GM12878 (cell line): ENCODE measurements at regions not wholly inside any gene's neighbourhood (a gene's known extent, or its start where the extent isn't known, plus 50 kb on each side); places are given as distances from the start of the nearest gene placed in this dataset.

Experiments
- ATAC-seq: fragments of 200-7000 bp; cut with Tn5 transposase; 3 replicates; pipeline ENCODE4 v1.9.1; 2020; ENCODE audit warnings: mild to moderate bottlenecking, moderate library complexity
- BruUV-seq: library from RNA; stranded (reverse); fragments of 400-500 nt; replicated peaks from 2 replicates; lab custom pipeline; 2021; lab: Mats Ljungman, UMichigan
- CTCF ChIA-PET: fragments of 300-600 bp; sonication (Branson Sonifier 250); formaldehyde crosslinking; extraction: SDS; loops from one replicate; lab custom pipeline; 2021; ENCODE audit warnings: inconsistent platforms; lab: Yijun Ruan, JAX
- POLR2A ChIA-PET: fragments of 350-600 bp; formaldehyde crosslinking; extraction: SDS; loops from one replicate; lab custom pipeline; 2021; ENCODE audit warnings: inconsistent platforms; lab: Charles Lee
- RAD21 ChIA-PET: fragments of 300-600 bp; sonication (Branson Sonifier 250); formaldehyde crosslinking; loops from one replicate; lab custom pipeline; 2023; ENCODE audit warnings: antibody characterized with exemption; ENCODE audit not compliant: unreplicated experiment; lab: Charles Lee
- SMC1A ChIA-PET: fragments of 300-600 bp; sonication (Branson Sonifier 250); formaldehyde crosslinking; loops from one replicate; lab custom pipeline; 2023; ENCODE audit not compliant: unreplicated experiment, uncharacterized antibody; lab: Charles Lee
- DNase-seq: peaks from one replicate; pipeline ENCODE4 v3.0.0-alpha.2; 2011; ENCODE audit warnings: low read depth, low spot score
- FAIRE-seq: peaks from 3 replicates; lab custom pipeline; 2011; peaks lifted over from hg19 to GRCh38; lab: Jason Lieb, UNC
- H2AFZ ChIP-seq: 2 replicates; pipeline ENCODE4 v1.6.0; 2011; ENCODE audit warnings: low read depth, low read length, control low read depth; ENCODE audit not compliant: control insufficient read depth
- H3K27ac ChIP-seq: 2 replicates; pipeline ENCODE4 v1.5.1; 2011; ENCODE audit warnings: control low read depth; ENCODE audit not compliant: control insufficient read depth, insufficient read depth
- H3K27me3 ChIP-seq, 2 experiments: replicated peaks in 1 of 2; 2 replicates each; pipeline versions ENCODE4 v1.6.0 to v1.6.1; 2011; ENCODE audit warnings: low read length in 1 of 2; ENCODE audit not compliant: control insufficient read depth in 2 of 2, insufficient read depth in 2 of 2
- H3K36me3 ChIP-seq, 2 experiments: 2 replicates each; pipeline ENCODE4 v1.5.1; 2011; ENCODE audit warnings: low read length in 1 of 2; ENCODE audit not compliant: control insufficient read depth in 2 of 2, insufficient read depth in 2 of 2
- H3K4me1 ChIP-seq: 2 replicates; pipeline ENCODE4 v1.6.1; 2011; ENCODE audit warnings: mild to moderate bottlenecking, low read length, moderate library complexity, mixed read lengths; ENCODE audit not compliant: control insufficient read depth, insufficient read depth
- H3K4me2 ChIP-seq: 2 replicates; pipeline ENCODE4 v1.6.0; 2011; ENCODE audit warnings: control low read depth; ENCODE audit not compliant: control insufficient read depth, insufficient read depth
- H3K4me3 ChIP-seq: fragments of 200-600 bp; sonication (generic); 2 replicates; pipeline ENCODE4 v1.5.1; 2016
- H3K79me2 ChIP-seq: 2 replicates; pipeline ENCODE4 v1.6.0; 2011; ENCODE audit warnings: low read length; ENCODE audit not compliant: control insufficient read depth, insufficient read depth
- H3K9ac ChIP-seq: 2 replicates; pipeline ENCODE4 v1.8.0; 2011; ENCODE audit warnings: low read length, control low read depth, mixed read lengths; ENCODE audit not compliant: control insufficient read depth, insufficient read depth
- H3K9me3 ChIP-seq: replicated peaks from 3 replicates; pipeline ENCODE4 v1.5.1; 2011; ENCODE audit warnings: mild to moderate bottlenecking, low read length; ENCODE audit not compliant: control insufficient read depth, insufficient read depth
- H4K20me1 ChIP-seq: 2 replicates; pipeline ENCODE4 v1.6.0; 2011; ENCODE audit not compliant: control insufficient read depth, insufficient read depth
- CHD1 ChIP-seq: IDR thresholded peaks from 2 replicates; pipeline ENCODE4 v1.6.1; 2012; ENCODE audit warnings: low read depth, low read length, improper control_type of control experiment
- HDAC6 ChIP-seq: fragments of 200-600 bp; sonication (generic); IDR thresholded peaks from one replicate; pipeline ENCODE4 v1.8.0; 2017; ENCODE audit warnings: antibody characterized with exemption; ENCODE audit not compliant: unreplicated experiment
- IKZF2 ChIP-seq, 2 experiments: fragments of 450-650 bp; IDR thresholded peaks; 2 replicates each; pipeline ENCODE4 v1.6.1; 2017; ENCODE audit warnings: mild to moderate bottlenecking in 2 of 2, moderate library complexity in 2 of 2
- KDM1A ChIP-seq: fragments of 200-600 bp; sonication (generic); IDR thresholded peaks from 2 replicates; pipeline ENCODE4 v1.6.1; 2016; ENCODE audit warnings: borderline replicate concordance
- SIX5 ChIP-seq: IDR thresholded peaks from 2 replicates; pipeline ENCODE4 v1.6.1; 2011; ENCODE audit warnings: mild to moderate bottlenecking, low read depth, low read length, moderate library complexity; ENCODE audit not compliant: severe bottlenecking
- SMAD1 ChIP-seq: fragments of 450-650 bp; IDR thresholded peaks from 2 replicates; pipeline ENCODE4 v1.6.1; 2018; ENCODE audit warnings: mild to moderate bottlenecking, low read depth; ENCODE audit not compliant: partially characterized antibody
- SMC3 ChIP-seq: IDR thresholded peaks from 2 replicates; pipeline ENCODE4 v1.6.1; 2011; ENCODE audit warnings: low read length, improper control_type of control experiment, borderline replicate concordance
- SUZ12 ChIP-seq: fragments of 200-600 bp; sonication (generic); IDR thresholded peaks from one replicate; pipeline ENCODE4 v1.6.1; 2018; ENCODE audit warnings: antibody characterized with exemption, mild to moderate bottlenecking; ENCODE audit not compliant: unreplicated experiment
- WGBS: methylation state at CpG from one replicate; pipeline ENCODE4 v1.1.6; 2016; ENCODE audit warnings: low lambda C conversion rate; ENCODE audit not compliant: insufficient replicate concordance, insufficient coverage; ENCODE audit errors: missing lambda C conversion rate; 5-methylcytosine and 5-hydroxymethylcytosine counted together
- in situ Hi-C: fragments of 300-500 bp; cut with MboI; formaldehyde crosslinking; loops from 9 replicates; pipeline ENCODE4 v1.14.3; 2018; ENCODE audit warnings: mixed read lengths
- intact Hi-C: fragments of 100-400 bp; cut with micrococcal nuclease; formaldehyde crosslinking; loops from one replicate; pipeline ENCODE4 v1.14.2; 2022; ENCODE audit not compliant: unreplicated experiment
- TF ChIP-seq, protein P1 (sequence below): fragments of 450-650 bp; IDR thresholded peaks from 2 replicates; pipeline ENCODE4 v1.6.1; 2017; ENCODE audit warnings: mild to moderate bottlenecking
- TF ChIP-seq, protein P2 (sequence below): fragments of 450-650 bp; IDR thresholded peaks from 2 replicates; pipeline ENCODE4 v1.6.1; 2017; ENCODE audit warnings: borderline replicate concordance
- TF ChIP-seq, protein P3 (sequence below): IDR thresholded peaks from 2 replicates; pipeline ENCODE4 v1.6.1; 2011; ENCODE audit warnings: low read depth, low read length, improper control_type of control experiment, borderline replicate concordance

DNA sequence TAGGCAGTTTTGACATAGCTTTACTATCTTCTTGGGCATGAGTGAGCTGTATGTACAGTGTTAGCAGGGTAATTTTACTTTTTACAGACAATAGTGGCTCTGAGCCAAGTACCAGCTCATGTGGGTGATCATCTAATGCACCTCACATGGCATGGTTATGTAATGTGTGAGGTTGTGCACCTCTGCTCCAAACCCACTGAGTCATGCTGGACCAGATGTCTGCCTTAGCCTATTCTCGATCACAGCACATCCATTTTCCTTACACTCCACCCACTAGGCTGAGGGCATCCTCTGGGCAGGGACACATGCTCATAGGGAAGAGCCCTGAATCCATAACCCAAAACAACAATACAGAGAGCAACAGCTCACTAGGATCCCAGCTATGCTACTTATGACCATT is 71.6 kb upstream of the FBXL4 start:
- no peaks in the 10 kb centered on the region for H3K79me2 ChIP-seq
- H3K9me3 ChIP-seq = no peaks in the 10 kb centered on the region
- intact Hi-C loops = no loop called here
- ChIA-PET POLR2A (no interaction called here), CTCF (no interaction called here), SMC1A (no interaction called here), RAD21 (no interaction called here)
- no peak overlapping the region for H3K9ac ChIP-seq
- ATAC-seq (no peak), FAIRE-seq (no peak), DNase-seq (no peak)
- H3K4me2 ChIP-seq = no peak overlapping the region
- no peak overlapping the region for H3K27ac ChIP-seq
- WGBS = 0% methylated on average over 1 of the region's 1 CpG
- in situ Hi-C loops = no loop called here
- no peak overlapping the region for H3K4me3 ChIP-seq
- no peaks in the 10 kb centered on the region for H4K20me1 ChIP-seq
- no peak overlapping the region for H2AFZ ChIP-seq
- BruUV-seq = no TSS peak
- TF ChIP-seq, protein P1, sequence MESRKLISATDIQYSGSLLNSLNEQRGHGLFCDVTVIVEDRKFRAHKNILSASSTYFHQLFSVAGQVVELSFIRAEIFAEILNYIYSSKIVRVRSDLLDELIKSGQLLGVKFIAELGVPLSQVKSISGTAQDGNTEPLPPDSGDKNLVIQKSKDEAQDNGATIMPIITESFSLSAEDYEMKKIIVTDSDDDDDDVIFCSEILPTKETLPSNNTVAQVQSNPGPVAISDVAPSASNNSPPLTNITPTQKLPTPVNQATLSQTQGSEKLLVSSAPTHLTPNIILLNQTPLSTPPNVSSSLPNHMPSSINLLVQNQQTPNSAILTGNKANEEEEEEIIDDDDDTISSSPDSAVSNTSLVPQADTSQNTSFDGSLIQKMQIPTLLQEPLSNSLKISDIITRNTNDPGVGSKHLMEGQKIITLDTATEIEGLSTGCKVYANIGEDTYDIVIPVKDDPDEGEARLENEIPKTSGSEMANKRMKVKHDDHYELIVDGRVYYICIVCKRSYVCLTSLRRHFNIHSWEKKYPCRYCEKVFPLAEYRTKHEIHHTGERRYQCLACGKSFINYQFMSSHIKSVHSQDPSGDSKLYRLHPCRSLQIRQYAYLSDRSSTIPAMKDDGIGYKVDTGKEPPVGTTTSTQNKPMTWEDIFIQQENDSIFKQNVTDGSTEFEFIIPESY = no peak
- TF ChIP-seq SUZ12 (no peak), SMC3 (no peak), CHD1 (no peak), SMAD1 (no peak), SIX5 (no peak), IKZF2 (IDR thresholded peaks at IDR 0.05) (no peak), KDM1A (no peak), HDAC6 (no peak)
- TF ChIP-seq, protein P2, sequence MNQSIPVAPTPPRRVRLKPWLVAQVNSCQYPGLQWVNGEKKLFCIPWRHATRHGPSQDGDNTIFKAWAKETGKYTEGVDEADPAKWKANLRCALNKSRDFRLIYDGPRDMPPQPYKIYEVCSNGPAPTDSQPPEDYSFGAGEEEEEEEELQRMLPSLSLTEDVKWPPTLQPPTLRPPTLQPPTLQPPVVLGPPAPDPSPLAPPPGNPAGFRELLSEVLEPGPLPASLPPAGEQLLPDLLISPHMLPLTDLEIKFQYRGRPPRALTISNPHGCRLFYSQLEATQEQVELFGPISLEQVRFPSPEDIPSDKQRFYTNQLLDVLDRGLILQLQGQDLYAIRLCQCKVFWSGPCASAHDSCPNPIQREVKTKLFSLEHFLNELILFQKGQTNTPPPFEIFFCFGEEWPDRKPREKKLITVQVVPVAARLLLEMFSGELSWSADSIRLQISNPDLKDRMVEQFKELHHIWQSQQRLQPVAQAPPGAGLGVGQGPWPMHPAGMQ = no peak
- TF ChIP-seq, protein P3, sequence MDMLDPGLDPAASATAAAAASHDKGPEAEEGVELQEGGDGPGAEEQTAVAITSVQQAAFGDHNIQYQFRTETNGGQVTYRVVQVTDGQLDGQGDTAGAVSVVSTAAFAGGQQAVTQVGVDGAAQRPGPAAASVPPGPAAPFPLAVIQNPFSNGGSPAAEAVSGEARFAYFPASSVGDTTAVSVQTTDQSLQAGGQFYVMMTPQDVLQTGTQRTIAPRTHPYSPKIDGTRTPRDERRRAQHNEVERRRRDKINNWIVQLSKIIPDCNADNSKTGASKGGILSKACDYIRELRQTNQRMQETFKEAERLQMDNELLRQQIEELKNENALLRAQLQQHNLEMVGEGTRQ = no peak
- H3K4me1 ChIP-seq = no peaks in the 10 kb centered on the region
- H3K27me3 ChIP-seq = no peaks in the 10 kb centered on the region
- H3K36me3 ChIP-seq = no peaks in the 10 kb centered on the region
